BLaER1 treated with 17β-estradiol and CSF1 and Interleukin-3, amounts not matched to agents 10 nM and 100 nM (cell line): ENCODE measurements at regions not wholly inside any gene's neighbourhood (a gene's known extent, or its start where the extent isn't known, plus 50 kb on each side); places are given as distances from the start of the nearest gene placed in this dataset.
A peak's percentile ranks its signal among the peaks of the same experiment; 100 is the strongest.
"Not testable (repeated sequence)": the region's sequence is repeated elsewhere in the genome, so short reads cannot be mapped to it uniquely, and the experiment has no call there.

Experiments used
- H3K27ac ChIP-seq, 11 experiments: shearing (Covaris generic); formaldehyde crosslinking; 2 replicates each; pipeline ENCODE4 v1.8.1; 2022
- H3K27me3 ChIP-seq, 11 experiments: shearing (Covaris generic); formaldehyde crosslinking; 2 replicates each; pipeline ENCODE4 v1.8.1; 2022
- H3K36me3 ChIP-seq, 11 experiments: shearing (Covaris generic); formaldehyde crosslinking; 2 replicates each; pipeline ENCODE4 v1.8.1; 2022
- H3K4me1 ChIP-seq, 10 experiments: shearing (Covaris generic); formaldehyde crosslinking; 2 replicates each; pipeline ENCODE4 v1.8.1; 2022
- H3K4me2 ChIP-seq, 11 experiments: shearing (Covaris generic); formaldehyde crosslinking; 2 replicates each; pipeline ENCODE4 v1.8.1; 2022
- H3K4me3 ChIP-seq, 10 experiments: shearing (Covaris generic); formaldehyde crosslinking; 2 replicates each; pipeline ENCODE4 v1.8.1; 2022
- H3K9ac ChIP-seq, 11 experiments: shearing (Covaris generic); formaldehyde crosslinking; 2 replicates each; pipeline ENCODE4 v1.8.1; 2022
- H3K9me3 ChIP-seq, 11 experiments: shearing (Covaris generic); formaldehyde crosslinking; replicated peaks in 1 of 11; 2 replicates each; pipeline ENCODE4 v1.8.1; 2022
- H4K20me1 ChIP-seq, 11 experiments: shearing (Covaris generic); formaldehyde crosslinking; 2 replicates each; pipeline ENCODE4 v1.8.1; 2022
- Cebpa-rat ChIP-seq, 11 experiments: shearing (Covaris generic); IDR thresholded peaks; 2 replicates each; pipeline ENCODE4 v1.8.1; 2022

DNA sequence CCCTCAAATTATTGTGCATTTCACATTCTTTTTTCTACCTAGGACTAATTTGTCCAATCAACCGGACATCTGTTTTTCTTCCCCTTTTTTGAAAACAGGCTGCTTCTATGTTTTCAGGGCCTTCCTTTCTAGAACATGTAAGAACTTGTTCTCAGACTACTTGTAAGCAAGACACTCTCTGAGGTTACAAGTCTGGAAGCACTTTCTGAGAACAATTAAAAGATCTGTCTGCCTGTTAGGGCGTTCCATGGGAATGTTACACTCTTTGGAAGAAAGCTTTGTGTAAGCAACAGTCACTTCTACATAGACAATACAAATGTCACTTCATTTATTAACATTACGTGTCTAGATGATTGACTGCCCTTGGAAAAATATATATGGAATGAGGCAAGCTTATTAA is 50.9 kb upstream of the HSPB3 start:
- no peak overlapping the region for H3K4me3 ChIP-seq
- peaks cover 0 to 27% (median 0%) of the 10 kb centered on the region in 10 experiments; a peak in 7 of 20 replicates for H3K4me1 ChIP-seq
- H3K36me3 ChIP-seq, result no peaks in the 10 kb centered on the region
- peak overlapping the region in 4 of 11 experiments; percentile 1 to 33 (median 13); a peak in 3 of 22 replicates for H3K4me2 ChIP-seq
- H3K27me3 ChIP-seq, result no peaks in the 10 kb centered on the region; a peak in 1 of 22 replicates
- H3K27ac ChIP-seq, result peak overlapping the region in 9 of 11 experiments; percentile 19 to 54 (median 46); a peak in 12 of 22 replicates
- no peak for TF ChIP-seq Cebpa-rat (IDR thresholded peaks at IDR 0.05)
- H3K9me3 ChIP-seq, result no peaks in the 10 kb centered on the region
- H3K9ac ChIP-seq, result no peak overlapping the region
- H4K20me1 ChIP-seq, result no peaks in the 10 kb centered on the region

DNA sequence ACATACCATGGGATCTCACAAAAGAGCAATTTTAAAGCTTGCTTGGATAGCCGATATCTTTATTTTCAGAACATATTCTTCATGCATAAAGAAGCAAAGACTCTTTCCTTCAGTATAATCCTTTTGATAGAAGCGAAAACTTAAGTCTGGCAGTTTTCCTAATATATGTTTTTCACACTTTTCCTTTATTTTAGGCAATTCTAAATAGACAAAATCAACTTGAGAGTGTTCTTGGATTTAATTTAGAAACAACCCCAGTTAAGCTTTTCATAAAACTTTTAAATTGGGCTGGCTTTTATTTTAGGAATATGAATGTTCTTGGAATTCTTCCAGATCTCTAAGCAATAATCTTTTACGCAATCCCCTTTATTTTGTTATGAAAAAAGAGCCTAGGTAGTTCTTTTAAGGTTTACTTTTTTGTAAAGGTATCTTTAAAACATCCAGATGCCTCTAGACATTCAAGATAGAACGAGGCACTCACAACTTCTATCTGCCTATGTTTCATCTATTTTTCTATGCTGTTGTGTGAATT is 51.5 kb upstream of the HSPB3 start:
- no peak overlapping the region for H3K4me3 ChIP-seq
- H3K27me3 ChIP-seq, result no peaks in the 10 kb centered on the region; a peak in 1 of 22 replicates
- peaks cover 0 to 27% (median 0%) of the 10 kb centered on the region in 10 experiments; a peak in 7 of 20 replicates for H3K4me1 ChIP-seq
- no peak overlapping the region for H3K9ac ChIP-seq
- TF ChIP-seq Cebpa-rat (IDR thresholded peaks at IDR 0.05), result no peak
- 0 out of 22 replicates have a peak overlapping the region, but pooled peaks of 2 of the 11 experiments have one; percentile 1 to 33 for H3K4me2 ChIP-seq
- H4K20me1 ChIP-seq, result no peaks in the 10 kb centered on the region
- H3K36me3 ChIP-seq, result no peaks in the 10 kb centered on the region
- H3K9me3 ChIP-seq, result no peaks in the 10 kb centered on the region
- H3K27ac ChIP-seq, result no peak overlapping the region; a peak in 1 of 22 replicates

DNA sequence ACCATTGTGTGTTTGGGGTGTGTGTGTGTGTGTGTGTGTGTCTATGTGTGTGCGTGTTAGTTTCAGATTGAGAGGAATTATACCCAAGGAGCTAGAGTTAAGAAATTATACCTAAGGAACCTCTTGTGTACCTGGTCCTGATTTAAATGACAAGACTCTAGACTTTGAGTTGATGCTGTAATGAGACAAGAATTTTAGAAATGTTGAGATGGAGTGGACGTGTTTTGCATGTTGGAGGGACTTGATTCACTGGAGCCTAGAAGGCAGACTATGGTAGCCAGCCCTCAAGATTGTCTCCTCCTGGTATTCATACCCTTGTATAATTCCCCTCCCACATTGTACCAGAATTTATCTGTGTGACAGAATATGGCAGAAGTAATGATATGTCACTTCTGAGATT is 52.4 kb upstream of the HSPB3 start:
- Histone ChIP-seq H3K4me2 (no peak overlapping the region), H3K9me3 (no peaks in the 10 kb centered on the region), H3K4me3 (no peak overlapping the region), H3K27ac (no peak overlapping the region), H3K4me1 (peaks cover 0 to 27% (median 2%) of the 10 kb centered on the region in 10 experiments; a peak in 10 of 20 replicates), H3K36me3 (no peaks in the 10 kb centered on the region), H3K27me3 (no peaks in the 10 kb centered on the region; a peak in 1 of 22 replicates), H4K20me1 (no peaks in the 10 kb centered on the region), H3K9ac (no peak overlapping the region)
- no peak for TF ChIP-seq Cebpa-rat (IDR thresholded peaks at IDR 0.05)

DNA sequence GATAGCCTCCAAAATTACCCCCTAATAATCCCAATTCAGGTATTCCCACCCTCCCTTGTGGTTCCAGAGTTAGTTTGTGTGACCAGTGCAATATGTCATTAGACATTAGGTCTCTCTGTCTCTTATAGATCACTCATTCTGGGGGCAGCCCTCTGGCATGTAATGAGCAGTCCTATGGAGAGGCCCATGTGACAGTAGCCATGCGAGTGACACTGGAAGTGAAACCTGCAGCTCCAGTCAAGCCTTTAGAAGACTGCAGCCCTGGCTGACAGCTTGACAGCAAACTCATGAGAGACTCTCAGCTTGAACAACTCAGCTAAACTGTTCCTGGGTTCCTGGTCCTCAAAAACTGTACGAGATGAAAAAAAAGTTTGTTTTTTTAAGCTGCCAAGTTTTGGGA is 54.0 kb upstream of the HSPB3 start:
- Histone ChIP-seq H3K4me2 (no peak overlapping the region), H3K9ac (no peak overlapping the region), H4K20me1 (no peaks in the 10 kb centered on the region), H3K27ac (no peak overlapping the region), H3K36me3 (no peaks in the 10 kb centered on the region), H3K27me3 (no peaks in the 10 kb centered on the region; a peak in 1 of 22 replicates), H3K4me1 (peaks cover 0 to 27% (median 4%) of the 10 kb centered on the region in 10 experiments; a peak in 10 of 20 replicates), H3K4me3 (no peak overlapping the region), H3K9me3 (no peaks in the 10 kb centered on the region)
- TF ChIP-seq Cebpa-rat (IDR thresholded peaks at IDR 0.05), result no peak

DNA sequence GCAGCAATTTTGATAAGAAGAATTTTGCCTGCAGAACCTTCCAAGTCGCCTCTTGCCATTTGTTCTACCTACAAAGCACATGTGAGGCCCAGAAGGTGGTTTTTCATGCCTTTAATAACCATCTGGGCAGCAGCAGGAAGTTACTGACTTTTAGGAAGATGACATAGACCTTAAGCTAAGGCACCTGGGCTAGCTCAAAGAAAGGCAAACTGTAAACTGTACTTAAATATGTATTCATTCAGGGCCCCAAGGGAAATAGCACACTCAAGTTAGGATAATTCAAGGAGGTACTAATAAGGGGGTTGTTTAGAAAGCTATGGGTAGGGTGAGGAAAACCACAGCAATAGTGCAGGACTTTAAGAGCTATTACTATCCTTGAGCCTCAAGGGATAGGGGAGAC is 57.3 kb upstream of the HSPB3 start:
- Histone ChIP-seq H3K9me3 (peaks cover 0 to 4% (median 0%) of the 10 kb centered on the region in 11 experiments; a peak in 2 of 22 replicates), H3K9ac (no peak overlapping the region), H3K27me3 (no peaks in the 10 kb centered on the region), H3K4me2 (peak overlapping the region in 2 of 11 experiments; percentile 10 to 25; a peak in 3 of 22 replicates), H3K4me3 (no peak overlapping the region), H4K20me1 (no peaks in the 10 kb centered on the region), H3K27ac (no peak overlapping the region), H3K36me3 (no peaks in the 10 kb centered on the region), H3K4me1 (peaks cover 0 to 7% (median 0%) of the 10 kb centered on the region in 10 experiments; a peak in 5 of 20 replicates)
- no peak for TF ChIP-seq Cebpa-rat (IDR thresholded peaks at IDR 0.05)

DNA sequence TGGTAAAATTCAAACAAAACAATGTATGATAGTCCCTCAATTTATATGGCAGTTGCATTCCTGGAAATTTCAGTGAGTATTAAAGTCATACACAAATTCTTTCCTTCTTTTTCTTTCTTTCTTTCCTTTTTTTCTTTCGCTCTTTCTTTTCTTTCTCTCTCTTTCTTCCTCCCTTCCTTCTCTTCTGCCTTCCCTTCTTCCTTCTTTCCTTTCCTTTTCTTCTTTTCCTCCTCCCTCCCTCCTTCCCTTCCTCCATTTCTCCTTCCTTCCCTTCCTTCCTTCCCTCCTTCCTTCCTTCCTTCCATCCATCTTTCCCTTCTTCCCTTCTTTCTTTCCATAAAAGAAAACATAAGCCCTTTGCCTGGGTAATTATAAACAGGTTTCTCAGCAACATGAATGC is 58.1 kb upstream of the HSPB3 start:
- Histone ChIP-seq H3K36me3 (no peaks in the 10 kb centered on the region), H3K27ac (no peak overlapping the region), H4K20me1 (no peaks in the 10 kb centered on the region), H3K9me3 (peaks cover 0 to 8% (median 4%) of the 10 kb centered on the region in 11 experiments; a peak in 4 of 22 replicates), H3K4me2 (no peak overlapping the region), H3K4me3 (no peak overlapping the region), H3K4me1 (peaks cover 0 to 7% (median 0%) of the 10 kb centered on the region in 10 experiments; a peak in 5 of 20 replicates), H3K9ac (no peak overlapping the region), H3K27me3 (no peaks in the 10 kb centered on the region)
- TF ChIP-seq Cebpa-rat (IDR thresholded peaks at IDR 0.05), result no peak

DNA sequence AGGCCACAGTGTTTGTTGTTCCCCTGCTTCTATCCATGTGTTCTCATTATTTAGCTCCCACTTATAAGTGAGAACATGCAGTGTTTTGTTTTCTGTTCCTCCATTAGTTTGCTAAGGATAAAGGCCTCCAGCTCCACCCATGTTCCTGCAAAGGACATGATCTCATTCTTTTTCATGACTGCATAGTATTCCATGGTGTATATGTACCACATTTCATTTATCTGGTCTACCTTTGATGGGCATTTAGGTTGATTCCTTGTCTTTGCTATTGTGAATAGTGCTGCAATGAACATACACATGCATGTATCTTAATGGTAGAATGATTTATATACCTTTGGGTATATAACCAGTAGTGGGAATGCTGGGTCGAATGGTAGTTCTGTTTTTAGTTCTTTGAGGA is 62.5 kb upstream of the HSPB3 start:
- not testable (repeated sequence) for H4K20me1 ChIP-seq, H3K36me3 ChIP-seq, H3K4me2 ChIP-seq, H3K9ac ChIP-seq, H3K4me3 ChIP-seq, H3K27ac ChIP-seq, H3K9me3 ChIP-seq, H3K27me3 ChIP-seq, H3K4me1 ChIP-seq

DNA sequence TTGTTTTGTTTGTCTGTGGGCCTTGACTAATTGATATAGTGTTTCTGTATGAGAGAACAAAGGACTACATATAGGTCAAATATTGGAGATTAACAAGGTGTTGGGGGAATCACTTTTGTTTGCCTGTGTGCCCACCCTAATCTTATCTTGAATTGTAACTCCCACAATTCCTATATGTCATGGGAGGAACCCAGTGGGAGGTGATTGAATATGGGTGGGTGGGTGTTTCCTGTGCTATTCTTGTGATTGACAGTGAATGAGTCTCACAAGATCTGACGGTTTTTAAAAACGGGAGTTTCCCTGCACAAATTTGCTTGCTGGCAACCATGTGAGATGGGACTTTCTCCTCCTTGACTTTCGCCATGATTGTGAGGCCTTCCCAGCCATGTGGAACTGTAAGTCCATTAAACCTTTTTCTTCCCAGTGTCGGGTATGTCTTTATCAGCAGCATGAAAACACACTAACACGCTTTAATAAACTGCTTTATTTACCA is 64.9 kb upstream of the HSPB3 start:
- Histone ChIP-seq H3K27ac (no peak overlapping the region), H4K20me1 (no peaks in the 10 kb centered on the region), H3K27me3 (no peaks in the 10 kb centered on the region), H3K9ac (no peak overlapping the region), H3K4me3 (no peak overlapping the region), H3K36me3 (no peaks in the 10 kb centered on the region), H3K4me1 (peaks cover 0 to 3% (median 0%) of the 10 kb centered on the region in 10 experiments; a peak in 1 of 20 replicates), H3K4me2 (no peak overlapping the region), H3K9me3 (peaks cover 0 to 8% (median 4%) of the 10 kb centered on the region in 11 experiments; a peak in 4 of 22 replicates)
- TF ChIP-seq Cebpa-rat (IDR thresholded peaks at IDR 0.05), result no peak

DNA sequence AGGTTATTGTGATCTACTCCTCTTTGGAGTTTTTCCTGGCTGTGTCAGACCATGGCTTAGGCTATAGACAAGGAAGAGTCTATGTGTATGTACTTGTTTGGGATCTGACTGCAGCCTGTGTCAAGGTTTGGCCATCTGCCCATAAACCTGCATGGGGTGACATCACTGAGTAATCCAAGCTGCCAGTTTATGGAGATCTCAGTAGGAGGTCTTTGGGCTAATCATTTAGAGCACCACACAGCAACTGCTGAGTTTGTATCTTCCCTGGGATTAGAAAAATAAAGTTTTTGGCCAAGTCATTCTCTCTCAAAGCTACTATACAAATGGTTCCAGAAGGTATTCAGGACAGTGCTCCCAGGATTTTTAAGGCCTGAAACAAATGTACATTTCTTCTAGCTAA is 65.5 kb upstream of the HSPB3 start:
- Histone ChIP-seq H3K9ac (no peak overlapping the region), H3K4me1 (peaks cover 0 to 3% (median 0%) of the 10 kb centered on the region in 10 experiments; a peak in 1 of 20 replicates), H3K4me2 (no peak overlapping the region), H3K27ac (no peak overlapping the region), H4K20me1 (no peaks in the 10 kb centered on the region), H3K9me3 (peaks cover 0 to 8% (median 4%) of the 10 kb centered on the region in 11 experiments; a peak in 4 of 22 replicates), H3K4me3 (no peak overlapping the region), H3K27me3 (no peaks in the 10 kb centered on the region), H3K36me3 (no peaks in the 10 kb centered on the region)
- no peak for TF ChIP-seq Cebpa-rat (IDR thresholded peaks at IDR 0.05)

DNA sequence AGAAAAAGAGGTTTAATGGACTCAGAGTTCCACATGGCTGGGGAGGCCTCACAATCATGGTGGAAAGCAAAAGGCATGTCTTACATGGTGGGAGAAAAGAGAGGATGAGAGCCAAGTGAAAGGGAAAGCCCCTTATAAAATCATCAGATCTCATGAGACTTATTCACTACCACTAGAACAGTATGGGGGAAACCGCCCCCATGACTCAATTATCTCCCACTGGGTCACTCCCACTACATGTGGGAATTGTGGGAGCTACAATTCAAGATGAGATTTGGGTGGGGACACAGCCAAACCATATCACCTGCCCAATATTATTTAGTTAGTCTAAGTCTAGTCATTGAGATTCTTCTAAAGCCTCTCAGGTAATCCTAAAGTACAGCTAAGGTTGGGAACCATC is 66.1 kb upstream of the HSPB3 start:
- H3K4me1 ChIP-seq, H3K9me3 ChIP-seq, H3K27me3 ChIP-seq, H3K9ac ChIP-seq, H3K27ac ChIP-seq, H4K20me1 ChIP-seq, H3K4me2 ChIP-seq, H3K36me3 ChIP-seq, H3K4me3 ChIP-seq: not testable (repeated sequence)
